ENCODE measurements at regions not wholly inside any gene's neighbourhood (a gene's known extent, or its start where the extent isn't known, plus 50 kb on each side); places are given as distances from the start of the nearest gene placed in this dataset.

DNA sequence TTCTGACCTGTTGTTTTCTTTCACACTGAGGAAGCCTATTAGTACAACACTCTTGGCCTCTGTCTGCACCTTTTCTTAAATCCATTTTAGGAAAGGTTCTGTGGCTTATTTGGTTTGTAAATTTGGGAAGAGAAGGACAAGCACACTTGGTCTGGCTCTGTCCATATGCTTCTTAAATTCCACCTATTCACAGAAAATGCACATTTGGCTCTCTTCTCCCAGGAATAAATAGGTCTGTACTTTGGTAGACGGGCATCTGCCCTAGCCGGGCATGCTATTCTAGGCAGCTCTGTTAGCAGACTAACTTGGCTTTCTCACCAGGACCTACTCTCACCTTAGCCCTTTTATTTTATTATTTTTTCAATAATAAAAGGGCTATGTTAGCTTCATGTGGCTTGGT lies 1211.8 kb upstream of the SLC39A10 start:
- 92 to 93% methylated on average over 2 of the region's 2 CpGs for WGBS, 2 donors
- intact Hi-C loops (cut with DNase I; ENCODE audit: low total_unique reads), result no loop called here
- no peak overlapping the region for H3K4me3 ChIP-seq (ENCODE audit: low read depth, poor library complexity, severe bottlenecking)
- DNase-seq (ENCODE audit: low spot score in 2 of 2), result no peak
- TF ChIP-seq, protein P1, sequence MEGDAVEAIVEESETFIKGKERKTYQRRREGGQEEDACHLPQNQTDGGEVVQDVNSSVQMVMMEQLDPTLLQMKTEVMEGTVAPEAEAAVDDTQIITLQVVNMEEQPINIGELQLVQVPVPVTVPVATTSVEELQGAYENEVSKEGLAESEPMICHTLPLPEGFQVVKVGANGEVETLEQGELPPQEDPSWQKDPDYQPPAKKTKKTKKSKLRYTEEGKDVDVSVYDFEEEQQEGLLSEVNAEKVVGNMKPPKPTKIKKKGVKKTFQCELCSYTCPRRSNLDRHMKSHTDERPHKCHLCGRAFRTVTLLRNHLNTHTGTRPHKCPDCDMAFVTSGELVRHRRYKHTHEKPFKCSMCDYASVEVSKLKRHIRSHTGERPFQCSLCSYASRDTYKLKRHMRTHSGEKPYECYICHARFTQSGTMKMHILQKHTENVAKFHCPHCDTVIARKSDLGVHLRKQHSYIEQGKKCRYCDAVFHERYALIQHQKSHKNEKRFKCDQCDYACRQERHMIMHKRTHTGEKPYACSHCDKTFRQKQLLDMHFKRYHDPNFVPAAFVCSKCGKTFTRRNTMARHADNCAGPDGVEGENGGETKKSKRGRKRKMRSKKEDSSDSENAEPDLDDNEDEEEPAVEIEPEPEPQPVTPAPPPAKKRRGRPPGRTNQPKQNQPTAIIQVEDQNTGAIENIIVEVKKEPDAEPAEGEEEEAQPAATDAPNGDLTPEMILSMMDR (IDR thresholded peaks at IDR 0.05), result no peak
- no peak for TF ChIP-seq POLR2A (IDR thresholded peaks at IDR 0.05)

DNA sequence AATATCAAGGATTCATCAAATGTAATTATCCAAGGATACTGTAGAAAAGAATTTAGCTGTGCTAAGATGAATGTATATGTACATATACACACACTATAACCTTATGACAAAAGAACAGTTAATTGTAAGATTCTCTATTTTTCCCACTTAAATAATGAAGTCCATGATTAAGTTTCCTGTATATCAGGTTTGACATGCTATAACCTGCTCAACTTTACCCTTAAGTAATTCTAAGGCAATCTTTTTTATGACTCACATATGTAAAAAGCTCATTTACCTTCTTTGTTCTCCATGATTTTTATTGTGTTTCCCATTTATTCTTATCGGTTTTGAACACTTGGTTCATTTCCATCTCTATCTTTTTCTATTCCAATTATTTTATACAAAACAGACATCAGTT lies 1213.1 kb upstream of the SLC39A10 start:
- intact Hi-C loops (cut with DNase I; ENCODE audit: low total_unique reads), result no loop called here
- 21 to 28% methylated on average over 1 of the region's 1 CpG for WGBS, 2 donors
- H3K4me3 ChIP-seq (ENCODE audit: low read depth, poor library complexity, severe bottlenecking), result no peak overlapping the region
- TF ChIP-seq POLR2A (IDR thresholded peaks at IDR 0.05), result no peak
- TF ChIP-seq, protein P1 (IDR thresholded peaks at IDR 0.05), result no peak
- no peak for DNase-seq (ENCODE audit: low spot score in 2 of 2)

DNA sequence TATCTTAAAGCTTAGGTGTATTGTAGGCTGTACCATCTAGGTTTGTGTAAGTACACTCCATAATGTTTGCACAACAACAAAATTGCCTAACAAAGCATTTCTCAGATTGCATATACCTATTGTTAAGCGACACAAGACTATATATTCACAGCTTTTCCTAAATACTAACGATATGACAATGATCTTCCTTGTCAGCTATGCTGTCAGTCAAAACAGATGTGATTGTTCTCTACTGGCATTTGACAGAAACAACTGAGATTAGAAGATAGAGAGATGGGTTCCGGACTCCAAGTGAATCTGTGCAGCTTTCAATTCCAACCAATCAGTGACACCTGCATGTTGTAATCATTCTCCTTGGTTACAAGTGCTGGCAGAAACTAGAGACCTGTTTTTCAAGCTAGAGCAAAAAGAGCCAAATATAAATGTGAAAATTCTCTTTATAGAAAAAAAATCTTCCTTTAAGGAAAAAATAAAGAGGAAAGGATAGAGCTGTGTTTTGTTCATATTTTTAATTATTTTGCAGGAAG lies 1232.3 kb upstream of the SLC39A10 start:
- no peak overlapping the region for H3K4me3 ChIP-seq (ENCODE audit: low read depth, poor library complexity, severe bottlenecking)
- DNase-seq (ENCODE audit: low spot score in 2 of 2), result no peak
- TF ChIP-seq, protein P1 (IDR thresholded peaks at IDR 0.05), result no peak
- no peak for TF ChIP-seq POLR2A (IDR thresholded peaks at IDR 0.05)
- intact Hi-C loops (cut with DNase I; ENCODE audit: low total_unique reads), result no loop called here
- 43 to 49% methylated on average over 3 of the region's 3 CpGs for WGBS, 2 donors

DNA sequence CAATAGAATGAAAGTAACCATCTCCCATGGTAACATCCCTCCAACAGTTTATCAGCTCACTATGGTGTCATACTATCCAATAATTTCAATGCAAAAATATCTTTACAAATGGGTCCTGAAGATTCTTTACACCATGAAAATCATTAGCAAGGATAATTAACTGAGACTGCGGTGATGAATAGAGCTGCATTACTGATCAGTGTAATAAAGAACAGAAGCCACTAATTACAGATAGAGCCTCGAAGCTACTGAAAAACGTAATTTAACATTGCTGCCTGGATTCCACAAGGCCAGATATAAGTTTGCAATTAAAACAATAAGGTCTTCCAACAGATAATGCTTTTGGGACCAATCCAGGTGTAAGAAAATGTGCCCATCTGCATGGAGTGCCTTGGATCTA lies 1245.8 kb upstream of the SLC39A10 start:
- no peak for DNase-seq (ENCODE audit: low spot score in 2 of 2)
- TF ChIP-seq POLR2A (IDR thresholded peaks at IDR 0.05), result no peak
- TF ChIP-seq, protein P1 (IDR thresholded peaks at IDR 0.05), result no peak
- no peak overlapping the region for H3K4me3 ChIP-seq (ENCODE audit: low read depth, poor library complexity, severe bottlenecking)
- intact Hi-C loops (cut with DNase I; ENCODE audit: low total_unique reads), result no loop called here
- WGBS, 2 donors, result 63 to 71% methylated on average over 3 of the region's 3 CpGs

DNA sequence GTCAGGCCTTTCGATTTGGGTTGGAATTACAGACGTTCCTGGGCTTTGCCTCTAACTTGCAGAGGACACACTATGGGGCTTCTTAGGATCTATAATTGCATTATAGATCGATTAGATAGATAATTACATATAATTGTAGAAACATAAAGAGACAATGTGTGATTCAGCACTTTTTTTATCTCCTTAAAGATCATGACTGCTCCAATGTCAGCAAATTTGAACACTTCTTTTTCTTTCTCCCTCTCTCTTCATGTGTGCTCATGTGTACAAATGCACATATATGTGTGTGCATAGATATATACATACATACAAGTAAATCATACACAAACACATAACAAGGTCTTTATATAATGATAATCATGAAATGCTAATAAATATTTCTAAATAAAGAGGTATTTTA lies 1261.2 kb upstream of the SLC39A10 start:
- TF ChIP-seq, protein P1 (IDR thresholded peaks at IDR 0.05), result no peak
- no peak for TF ChIP-seq POLR2A (IDR thresholded peaks at IDR 0.05)
- DNase-seq (ENCODE audit: low spot score in 2 of 2), result no peak
- H3K4me3 ChIP-seq (ENCODE audit: low read depth, poor library complexity, severe bottlenecking), result no peak overlapping the region
- intact Hi-C loops (cut with DNase I; ENCODE audit: low total_unique reads), result no loop called here
- 85 to 87% methylated on average over 3 of the region's 3 CpGs for WGBS, 2 donors

DNA sequence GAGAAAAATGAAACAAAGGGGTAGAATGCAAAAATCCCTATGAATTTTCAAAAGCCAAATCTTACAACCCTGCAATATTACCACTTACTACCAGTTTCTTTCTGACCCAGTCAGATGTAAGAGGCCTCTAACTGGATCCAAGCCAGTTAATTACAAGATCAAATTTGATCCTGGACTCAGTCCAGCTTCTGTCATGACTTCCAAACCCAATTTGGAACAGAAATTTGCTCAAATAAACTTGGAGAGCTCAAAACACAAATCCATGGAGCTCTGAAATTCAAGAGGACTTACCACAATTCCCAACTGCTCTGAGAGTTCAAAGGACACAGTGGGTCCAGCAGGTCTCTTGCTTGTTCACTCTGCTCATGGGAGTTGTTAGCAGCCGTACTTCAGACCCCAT lies 1271.7 kb upstream of the SLC39A10 start:
- TF ChIP-seq, protein P1 (IDR thresholded peaks at IDR 0.05), result no peak
- no peak for TF ChIP-seq POLR2A (IDR thresholded peaks at IDR 0.05)
- intact Hi-C loops (cut with DNase I; ENCODE audit: low total_unique reads), result no loop called here
- 52 to 69% methylated on average over 1 of the region's 1 CpG for WGBS, 2 donors
- no peak for DNase-seq (ENCODE audit: low spot score in 2 of 2)
- no peak overlapping the region for H3K4me3 ChIP-seq (ENCODE audit: low read depth, poor library complexity, severe bottlenecking)

Data from lower leg skin (tissue), 4 donors.